ENCODE measurements at regions not wholly inside any gene's neighbourhood (a gene's known extent, or its start where the extent isn't known, plus 50 kb on each side); places are given as distances from the start of the nearest gene placed in this dataset.

GRCh38 chr9:7671847-7672246 lies 127.7 kb downstream of the DMAC1 start (continued):
- TF ChIP-seq BCL11B (tag by site-specific recombination; IDR thresholded peaks at IDR 0.05; ENCODE audit: low read depth) (no peak), ZNF354C (tag by site-specific recombination; IDR thresholded peaks at IDR 0.05; ENCODE audit: borderline replicate concordance, low read depth) (no peak), HOXD13 (CRISPR knock-in tag; IDR thresholded peaks at IDR 0.05; ENCODE audit: borderline replicate concordance) (no peak), PATZ1 (tag by site-specific recombination; IDR thresholded peaks at IDR 0.05) (no peak), ZNF426 (tag by site-specific recombination; IDR thresholded peaks at IDR 0.05) (no peak), ZNF366 (tag by site-specific recombination; conservative IDR thresholded peaks at IDR 0.05) (no peak)
- TF ChIP-seq, protein P1, sequence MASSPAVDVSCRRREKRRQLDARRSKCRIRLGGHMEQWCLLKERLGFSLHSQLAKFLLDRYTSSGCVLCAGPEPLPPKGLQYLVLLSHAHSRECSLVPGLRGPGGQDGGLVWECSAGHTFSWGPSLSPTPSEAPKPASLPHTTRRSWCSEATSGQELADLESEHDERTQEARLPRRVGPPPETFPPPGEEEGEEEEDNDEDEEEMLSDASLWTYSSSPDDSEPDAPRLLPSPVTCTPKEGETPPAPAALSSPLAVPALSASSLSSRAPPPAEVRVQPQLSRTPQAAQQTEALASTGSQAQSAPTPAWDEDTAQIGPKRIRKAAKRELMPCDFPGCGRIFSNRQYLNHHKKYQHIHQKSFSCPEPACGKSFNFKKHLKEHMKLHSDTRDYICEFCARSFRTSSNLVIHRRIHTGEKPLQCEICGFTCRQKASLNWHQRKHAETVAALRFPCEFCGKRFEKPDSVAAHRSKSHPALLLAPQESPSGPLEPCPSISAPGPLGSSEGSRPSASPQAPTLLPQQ (tag by site-specific recombination; IDR thresholded peaks at IDR 0.05), result no peak

GRCh38 chr9:7668541-7668940 lies 131.0 kb downstream of the DMAC1 start:
- no peak for TF ChIP-seq ZNF701 (tag by site-specific recombination; IDR thresholded peaks at IDR 0.05)
- TF ChIP-seq ZNF707 (tag by site-specific recombination; IDR thresholded peaks at IDR 0.05), result no peak
- TF ChIP-seq ZNF792 (tag by site-specific recombination; IDR thresholded peaks at IDR 0.05), result no peak
- TF ChIP-seq ZNF133 (tag by site-specific recombination; IDR thresholded peaks at IDR 0.05), result no peak
- no peak for TF ChIP-seq ZNF48 (tag by site-specific recombination; IDR thresholded peaks at IDR 0.05)
- TF ChIP-seq SP2 (tag by site-specific recombination; IDR thresholded peaks at IDR 0.05), result no peak
- TF ChIP-seq, protein P2, sequence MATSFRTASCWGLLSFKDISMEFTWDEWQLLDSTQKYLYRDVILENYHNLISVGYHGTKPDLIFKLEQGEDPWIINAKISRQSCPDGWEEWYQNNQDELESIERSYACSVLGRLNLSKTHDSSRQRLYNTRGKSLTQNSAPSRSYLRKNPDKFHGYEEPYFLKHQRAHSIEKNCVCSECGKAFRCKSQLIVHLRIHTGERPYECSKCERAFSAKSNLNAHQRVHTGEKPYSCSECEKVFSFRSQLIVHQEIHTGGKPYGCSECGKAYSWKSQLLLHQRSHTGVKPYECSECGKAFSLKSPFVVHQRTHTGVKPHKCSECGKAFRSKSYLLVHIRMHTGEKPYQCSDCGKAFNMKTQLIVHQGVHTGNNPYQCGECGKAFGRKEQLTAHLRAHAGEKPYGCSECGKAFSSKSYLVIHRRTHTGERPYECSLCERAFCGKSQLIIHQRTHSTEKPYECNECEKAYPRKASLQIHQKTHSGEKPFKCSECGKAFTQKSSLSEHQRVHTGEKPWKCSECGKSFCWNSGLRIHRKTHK (tag by site-specific recombination; IDR thresholded peaks at IDR 0.05), result no peak
- TF ChIP-seq, protein P3, sequence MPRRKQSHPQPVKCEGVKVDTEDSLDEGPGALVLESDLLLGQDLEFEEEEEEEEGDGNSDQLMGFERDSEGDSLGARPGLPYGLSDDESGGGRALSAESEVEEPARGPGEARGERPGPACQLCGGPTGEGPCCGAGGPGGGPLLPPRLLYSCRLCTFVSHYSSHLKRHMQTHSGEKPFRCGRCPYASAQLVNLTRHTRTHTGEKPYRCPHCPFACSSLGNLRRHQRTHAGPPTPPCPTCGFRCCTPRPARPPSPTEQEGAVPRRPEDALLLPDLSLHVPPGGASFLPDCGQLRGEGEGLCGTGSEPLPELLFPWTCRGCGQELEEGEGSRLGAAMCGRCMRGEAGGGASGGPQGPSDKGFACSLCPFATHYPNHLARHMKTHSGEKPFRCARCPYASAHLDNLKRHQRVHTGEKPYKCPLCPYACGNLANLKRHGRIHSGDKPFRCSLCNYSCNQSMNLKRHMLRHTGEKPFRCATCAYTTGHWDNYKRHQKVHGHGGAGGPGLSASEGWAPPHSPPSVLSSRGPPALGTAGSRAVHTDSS (tag by site-specific recombination; IDR thresholded peaks at IDR 0.05), result no peak
- no peak for TF ChIP-seq ZNF112 (tag by site-specific recombination; IDR thresholded peaks at IDR 0.05)
- H3K4me3 ChIP-seq (ENCODE audit: low read depth, low read length), result no peak overlapping the region
- no peaks in the 10 kb centered on the region for H3K36me3 ChIP-seq (ENCODE audit: control insufficient read depth in 2 of 2, insufficient read depth in 1 of 2, low read length in 2 of 2)
- H3K4me1 ChIP-seq (ENCODE audit: control insufficient read depth, insufficient read depth, low read length), result no peaks in the 10 kb centered on the region
- H3K27ac ChIP-seq (ENCODE audit: extremely low read depth, low read depth, low read length), result no peak overlapping the region
- CTCF ChIA-PET, result interaction anchor here (0.6 to 0.7 kb wide), 2 partner anchors 9 to 1913 kb away, joined by 3 read pairs; no protein-coding TSS in a partner anchor
- no peaks in the 10 kb centered on the region for H3K9me3 ChIP-seq (ENCODE audit: control insufficient read depth, insufficient read depth, low read depth, low read length)
- POLR2A ChIA-PET, result no interaction called here

DNA sequence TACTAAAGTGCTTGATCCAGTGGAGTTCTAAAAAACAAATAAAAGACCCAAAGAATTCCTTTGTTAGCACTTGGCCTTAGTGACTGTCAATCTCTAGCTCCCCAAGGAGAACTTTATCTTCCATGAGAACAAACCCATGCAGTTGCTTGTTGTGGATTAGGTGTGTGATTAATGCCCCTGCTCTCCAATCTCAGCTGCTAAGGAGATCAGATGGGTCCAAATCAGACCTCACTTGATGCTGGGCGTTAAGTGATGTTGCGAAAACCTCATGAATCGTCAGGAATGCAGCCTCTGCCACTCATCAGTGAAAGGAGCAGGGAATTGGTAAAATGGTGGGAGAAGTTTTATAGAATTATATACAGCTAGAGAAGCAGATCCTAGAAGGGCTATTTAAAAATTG lies 133.7 kb downstream of the DMAC1 start:
- H3K36me3 ChIP-seq (ENCODE audit: control insufficient read depth in 2 of 2, insufficient read depth in 1 of 2, low read length in 2 of 2), result no peaks in the 10 kb centered on the region
- H3K27ac ChIP-seq (ENCODE audit: extremely low read depth, low read depth, low read length), result no peak overlapping the region
- TF ChIP-seq ZNF555 (tag by site-specific recombination; conservative IDR thresholded peaks at IDR 0.05), result no peak
- no peak for TF ChIP-seq ZNF175 (tag by site-specific recombination; IDR thresholded peaks at IDR 0.05)
- TF ChIP-seq TCF7L2 (IDR thresholded peaks at IDR 0.05; ENCODE audit: borderline replicate concordance, low read depth, low read length), result no peak
- no peak for TF ChIP-seq MZF1 (tag by site-specific recombination; IDR thresholded peaks at IDR 0.05; ENCODE audit: borderline replicate concordance)
- no peak for TF ChIP-seq ZNF830 (tag by site-specific recombination; IDR thresholded peaks at IDR 0.05; ENCODE audit: low read depth)
- TF ChIP-seq ZNF404 (tag by site-specific recombination; IDR thresholded peaks at IDR 0.05), result no peak
- TF ChIP-seq RBAK (tag by site-specific recombination; IDR thresholded peaks at IDR 0.05), result no peak
- H3K9me3 ChIP-seq (ENCODE audit: control insufficient read depth, insufficient read depth, low read depth, low read length), result no peaks in the 10 kb centered on the region
- no peaks in the 10 kb centered on the region for H3K4me1 ChIP-seq (ENCODE audit: control insufficient read depth, insufficient read depth, low read length)
- POLR2A ChIA-PET, result interaction anchor here (0.6 kb wide), 1 partner anchor 590 kb away, joined by 9 read pairs; no protein-coding TSS in a partner anchor
- CTCF ChIA-PET, result interaction anchor here (0.7 kb wide), 1 partner anchor 54 kb away, joined by 3 read pairs; no protein-coding TSS in a partner anchor
- H3K4me3 ChIP-seq (ENCODE audit: low read depth, low read length), result no peak overlapping the region

Data from HEK293 (cell line).